Activated CD8-positive, alpha-beta T cell treated with anti-CD3 and anti-CD28 coated beads for 36 hours (primary cell): ENCODE measurements at regions not wholly inside any gene's neighbourhood (a gene's known extent, or its start where the extent isn't known, plus 50 kb on each side); places are given as distances from the start of the nearest gene placed in this dataset.
A peak's percentile ranks its signal among the peaks of the same experiment; 100 is the strongest.

ENCODE experiments used
- ATAC-seq: fragments of 200-7000 bp; cut with Tn5 transposase; one replicate; pipeline ENCODE4 v1.10.0; 2021; ENCODE audit warnings: mild to moderate bottlenecking, moderate library complexity
- CTCF ChIA-PET: fragments of 350-600 bp; sonication (Branson Sonifier 250); formaldehyde crosslinking; loops from one replicate; lab custom pipeline; 2021; ENCODE audit warnings: antibody characterized with exemption; lab: Charles Lee
- POLR2A ChIA-PET: fragments of 350-600 bp; sonication (Branson Sonifier 250); formaldehyde crosslinking; loops from one replicate; lab custom pipeline; 2021; ENCODE audit warnings: antibody characterized with exemption; lab: Charles Lee
- DNase-seq: peaks from one replicate; pipeline ENCODE4 v3.0.0-alpha.2; 2020
- H3K27ac Mint-ChIP-seq: one replicate; pipeline ENCODE4 v1.8.0; 2021; ENCODE audit warnings: mild to moderate bottlenecking, mixed read lengths
- H3K27me3 Mint-ChIP-seq: one replicate; pipeline ENCODE4 v1.8.0; 2021; ENCODE audit warnings: mixed read lengths
- H3K36me3 Mint-ChIP-seq: one replicate; pipeline ENCODE4 v1.8.0; 2021; ENCODE audit warnings: low read depth, mixed read lengths
- H3K4me1 Mint-ChIP-seq: one replicate; pipeline ENCODE4 v1.8.0; 2021; ENCODE audit warnings: low read depth, mixed read lengths
- H3K4me3 Mint-ChIP-seq: one replicate; pipeline ENCODE4 v1.8.0; 2021; ENCODE audit warnings: mild to moderate bottlenecking, moderate library complexity, mixed read lengths
- H3K9me3 Mint-ChIP-seq: one replicate; pipeline ENCODE4 v1.8.0; 2021; ENCODE audit warnings: mixed read lengths
- CTCF ChIP-seq: fragments of 200-600 bp; IDR thresholded peaks from one replicate; pipeline ENCODE4 v1.8.0; 2022; ENCODE audit warnings: antibody characterized with exemption, mild to moderate bottlenecking
- intact Hi-C: fragments of 100-400 bp; cut with micrococcal nuclease; formaldehyde crosslinking; loops from one replicate; pipeline ENCODE4 v1.10.0; 2022

DNA sequence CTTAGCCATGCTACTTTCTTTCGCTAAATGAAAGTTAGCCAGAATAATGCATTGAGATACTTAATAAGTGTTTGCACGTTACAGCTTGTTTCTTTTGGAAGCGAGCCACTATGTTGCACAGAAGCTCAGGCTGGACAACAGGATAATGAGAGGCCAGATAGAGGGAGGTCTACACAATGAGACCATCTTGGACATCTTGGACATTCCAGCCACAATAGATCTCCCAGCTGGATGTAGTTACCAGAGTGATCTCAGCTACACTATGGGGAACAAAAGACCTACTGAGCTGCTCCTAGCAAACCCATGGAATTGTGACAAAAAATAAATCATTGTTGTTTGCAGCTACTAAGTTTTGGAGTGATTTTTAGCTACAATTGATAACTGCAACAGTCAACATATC, 540.1 kb upstream of the SEMA6D start:
- H3K9me3 Mint-ChIP-seq: peaks cover 3% of the 10 kb centered on the region
- TF ChIP-seq CTCF: no peak
- intact Hi-C loops: no loop called here
- H3K27ac Mint-ChIP-seq: no peak overlapping the region
- CTCF ChIA-PET: no interaction called here
- peaks cover 5% of the 10 kb centered on the region for H3K27me3 Mint-ChIP-seq
- no peaks in the 10 kb centered on the region for H3K36me3 Mint-ChIP-seq
- H3K4me1 Mint-ChIP-seq: no peaks in the 10 kb centered on the region
- POLR2A ChIA-PET: no interaction called here
- ATAC-seq (no peak), DNase-seq (no peak)
- no peak overlapping the region for H3K4me3 Mint-ChIP-seq

DNA sequence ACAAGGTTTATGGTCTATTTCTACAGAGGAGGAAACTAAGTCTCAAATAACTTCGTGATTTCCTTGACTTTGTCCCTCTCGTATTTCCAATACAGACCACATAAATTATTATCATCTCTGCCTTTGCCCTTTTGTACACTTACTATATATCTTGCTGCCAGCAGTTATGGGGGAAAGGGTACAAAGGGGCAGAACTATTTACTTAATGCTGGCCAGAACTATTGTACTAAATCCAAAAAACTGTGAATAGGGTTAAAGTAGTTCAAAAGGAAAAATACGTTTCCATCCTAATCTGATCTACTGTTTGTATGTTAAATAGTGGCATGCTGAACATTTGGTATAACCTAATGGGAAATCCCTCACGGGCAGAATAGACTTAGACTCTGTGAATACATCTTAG, 537.3 kb upstream of the SEMA6D start:
- ChIA-PET POLR2A (no interaction called here), CTCF (no interaction called here)
- Mint-ChIP-seq H3K36me3 (no peaks in the 10 kb centered on the region), H3K27ac (no peak overlapping the region), H3K4me1 (peaks cover 3% of the 10 kb centered on the region), H3K4me3 (no peak overlapping the region), H3K27me3 (peaks cover 26% of the 10 kb centered on the region), H3K9me3 (peaks cover 1% of the 10 kb centered on the region)
- DNase-seq (no peak), ATAC-seq (no peak)
- intact Hi-C loops: no loop called here
- no peak for TF ChIP-seq CTCF

DNA sequence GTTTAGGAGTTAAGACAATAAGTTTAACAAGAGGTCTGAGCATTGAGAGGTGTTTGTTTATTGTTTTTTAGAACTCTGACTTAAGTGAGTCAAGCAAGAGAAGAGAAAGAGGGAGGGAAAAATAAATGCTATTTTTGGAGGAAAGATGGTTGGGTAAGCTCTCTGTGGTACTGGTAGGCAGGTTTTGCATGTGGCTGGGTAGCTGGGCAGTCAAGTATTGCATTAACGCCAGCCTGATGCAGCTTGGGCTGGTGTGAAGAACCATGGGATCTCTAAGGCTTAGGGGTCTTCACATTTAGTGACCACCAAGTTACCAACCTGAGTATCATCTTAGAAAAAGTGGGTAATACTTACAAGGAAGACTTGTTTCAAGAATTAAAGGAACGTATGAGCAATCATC, 534.5 kb upstream of the SEMA6D start:
- DNase-seq: no peak
- H3K27me3 Mint-ChIP-seq: peaks cover 41% of the 10 kb centered on the region
- ChIA-PET CTCF (no interaction called here), POLR2A (no interaction called here)
- peaks cover 7% of the 10 kb centered on the region for H3K4me1 Mint-ChIP-seq
- no peak for ATAC-seq
- no peaks in the 10 kb centered on the region for H3K36me3 Mint-ChIP-seq
- TF ChIP-seq CTCF: no peak
- no peak overlapping the region for H3K27ac Mint-ChIP-seq
- peaks cover 1% of the 10 kb centered on the region for H3K9me3 Mint-ChIP-seq
- H3K4me3 Mint-ChIP-seq: no peak overlapping the region
- intact Hi-C loops: no loop called here

GRCh38 chr15:47184003-47184907, 533.0 kb upstream of the SEMA6D start:
- DNase-seq (peak; percentile 17), ATAC-seq (no peak)
- peak overlapping the region; percentile 19 for H3K4me3 Mint-ChIP-seq
- H3K4me1 Mint-ChIP-seq: peaks cover 7% of the 10 kb centered on the region
- ChIA-PET CTCF (interaction anchor here (1.7 kb wide), 1 partner anchor 12 kb away, joined by 5 read pairs; no protein-coding TSS in a partner anchor), POLR2A (no interaction called here)
- no peaks in the 10 kb centered on the region for H3K9me3 Mint-ChIP-seq
- intact Hi-C loops: no loop called here
- no peak for TF ChIP-seq CTCF
- no peak overlapping the region for H3K27ac Mint-ChIP-seq
- H3K27me3 Mint-ChIP-seq: peaks cover 42% of the 10 kb centered on the region
- H3K36me3 Mint-ChIP-seq: no peaks in the 10 kb centered on the region
